GM12878 (cell line): ENCODE measurements at regions not wholly inside any gene's neighbourhood (a gene's known extent, or its start where the extent isn't known, plus 50 kb on each side); places are given as distances from the start of the nearest gene placed in this dataset.

Experiments used
- ATAC-seq: fragments of 200-7000 bp; cut with Tn5 transposase; 3 replicates; pipeline ENCODE4 v1.9.1; 2020; ENCODE audit warnings: mild to moderate bottlenecking, moderate library complexity
- BruUV-seq: library from RNA; stranded (reverse); fragments of 400-500 nt; replicated peaks from 2 replicates; lab custom pipeline; 2021; lab: Mats Ljungman, UMichigan
- CTCF ChIA-PET: fragments of 300-600 bp; sonication (Branson Sonifier 250); formaldehyde crosslinking; extraction: SDS; loops from one replicate; lab custom pipeline; 2021; ENCODE audit warnings: inconsistent platforms; lab: Yijun Ruan, JAX
- POLR2A ChIA-PET: fragments of 350-600 bp; formaldehyde crosslinking; extraction: SDS; loops from one replicate; lab custom pipeline; 2021; ENCODE audit warnings: inconsistent platforms; lab: Charles Lee
- RAD21 ChIA-PET: fragments of 300-600 bp; sonication (Branson Sonifier 250); formaldehyde crosslinking; loops from one replicate; lab custom pipeline; 2023; ENCODE audit warnings: antibody characterized with exemption; ENCODE audit not compliant: unreplicated experiment; lab: Charles Lee
- SMC1A ChIA-PET: fragments of 300-600 bp; sonication (Branson Sonifier 250); formaldehyde crosslinking; loops from one replicate; lab custom pipeline; 2023; ENCODE audit not compliant: unreplicated experiment, uncharacterized antibody; lab: Charles Lee
- DNase-seq: peaks from one replicate; pipeline ENCODE4 v3.0.0-alpha.2; 2011; ENCODE audit warnings: low read depth, low spot score
- FAIRE-seq: peaks from 3 replicates; lab custom pipeline; 2011; peaks lifted over from hg19 to GRCh38; lab: Jason Lieb, UNC
- H2AFZ ChIP-seq: 2 replicates; pipeline ENCODE4 v1.6.0; 2011; ENCODE audit warnings: low read depth, low read length, control low read depth; ENCODE audit not compliant: control insufficient read depth
- H3K27ac ChIP-seq: 2 replicates; pipeline ENCODE4 v1.5.1; 2011; ENCODE audit warnings: control low read depth; ENCODE audit not compliant: control insufficient read depth, insufficient read depth
- H3K27me3 ChIP-seq, 2 experiments: replicated peaks in 1 of 2; 2 replicates each; pipeline versions ENCODE4 v1.6.0 to v1.6.1; 2011; ENCODE audit warnings: low read length in 1 of 2; ENCODE audit not compliant: control insufficient read depth in 2 of 2, insufficient read depth in 2 of 2
- H3K36me3 ChIP-seq, 2 experiments: 2 replicates each; pipeline ENCODE4 v1.5.1; 2011; ENCODE audit warnings: low read length in 1 of 2; ENCODE audit not compliant: control insufficient read depth in 2 of 2, insufficient read depth in 2 of 2
- H3K4me1 ChIP-seq: 2 replicates; pipeline ENCODE4 v1.6.1; 2011; ENCODE audit warnings: mild to moderate bottlenecking, low read length, moderate library complexity, mixed read lengths; ENCODE audit not compliant: control insufficient read depth, insufficient read depth
- H3K4me2 ChIP-seq: 2 replicates; pipeline ENCODE4 v1.6.0; 2011; ENCODE audit warnings: control low read depth; ENCODE audit not compliant: control insufficient read depth, insufficient read depth
- H3K4me3 ChIP-seq: fragments of 200-600 bp; sonication (generic); 2 replicates; pipeline ENCODE4 v1.5.1; 2016
- H3K79me2 ChIP-seq: 2 replicates; pipeline ENCODE4 v1.6.0; 2011; ENCODE audit warnings: low read length; ENCODE audit not compliant: control insufficient read depth, insufficient read depth
- H3K9ac ChIP-seq: 2 replicates; pipeline ENCODE4 v1.8.0; 2011; ENCODE audit warnings: low read length, control low read depth, mixed read lengths; ENCODE audit not compliant: control insufficient read depth, insufficient read depth
- H3K9me3 ChIP-seq: replicated peaks from 3 replicates; pipeline ENCODE4 v1.5.1; 2011; ENCODE audit warnings: mild to moderate bottlenecking, low read length; ENCODE audit not compliant: control insufficient read depth, insufficient read depth
- H4K20me1 ChIP-seq: 2 replicates; pipeline ENCODE4 v1.6.0; 2011; ENCODE audit not compliant: control insufficient read depth, insufficient read depth
- BMI1 ChIP-seq: fragments of 450-650 bp; IDR thresholded peaks from 2 replicates; pipeline ENCODE4 v1.6.1; 2016; ENCODE audit warnings: mild to moderate bottlenecking, moderate library complexity, borderline replicate concordance
- FOS ChIP-seq: IDR thresholded peaks from 3 replicates; pipeline ENCODE4 v1.6.1; 2011; ENCODE audit warnings: borderline replicate concordance; ENCODE audit not compliant: insufficient read length; ENCODE audit errors: extremely low read depth
- GABPA ChIP-seq: IDR thresholded peaks from 2 replicates; pipeline ENCODE4 v1.6.1; 2014; ENCODE audit warnings: antibody characterized with exemption, low read depth, mild to moderate bottlenecking, inconsistent platforms
- HDAC2 ChIP-seq: fragments of 200-600 bp; sonication (generic); IDR thresholded peaks from 2 replicates; pipeline ENCODE4 v1.6.1; 2017
- HDGF ChIP-seq: fragments of 450-650 bp; IDR thresholded peaks from 2 replicates; pipeline ENCODE4 v1.6.1; 2016; ENCODE audit warnings: antibody characterized with exemption
- KDM1A ChIP-seq: fragments of 200-600 bp; sonication (generic); IDR thresholded peaks from 2 replicates; pipeline ENCODE4 v1.6.1; 2016; ENCODE audit warnings: borderline replicate concordance
- MTA3 ChIP-seq: IDR thresholded peaks from 2 replicates; pipeline ENCODE4 v1.6.1; 2012; ENCODE audit warnings: low read length, inconsistent platforms, borderline replicate concordance
- NFIC ChIP-seq: IDR thresholded peaks from 2 replicates; pipeline ENCODE4 v1.6.1; 2012; ENCODE audit warnings: low read depth, mild to moderate bottlenecking, inconsistent platforms, low read length, moderate library complexity
- TCF3 ChIP-seq: IDR thresholded peaks from 2 replicates; pipeline ENCODE4 v1.6.1; 2012; ENCODE audit warnings: low read depth, mild to moderate bottlenecking, low read length, borderline replicate concordance; ENCODE audit not compliant: insufficient read depth
- ZNF384 ChIP-seq: IDR thresholded peaks from 2 replicates; pipeline ENCODE4 v1.6.1; 2012; ENCODE audit warnings: low read depth, mild to moderate bottlenecking, low read length, improper control_type of control experiment, borderline replicate concordance
- ZSCAN29 ChIP-seq: fragments of 450-650 bp; IDR thresholded peaks from 2 replicates; pipeline ENCODE4 v1.6.1; 2017; ENCODE audit warnings: mild to moderate bottlenecking, moderate library complexity
- WGBS: methylation state at CpG from one replicate; pipeline ENCODE4 v1.1.6; 2016; ENCODE audit warnings: low lambda C conversion rate; ENCODE audit not compliant: insufficient replicate concordance, insufficient coverage; ENCODE audit errors: missing lambda C conversion rate; 5-methylcytosine and 5-hydroxymethylcytosine counted together
- in situ Hi-C: fragments of 300-500 bp; cut with MboI; formaldehyde crosslinking; loops from 9 replicates; pipeline ENCODE4 v1.14.3; 2018; ENCODE audit warnings: mixed read lengths
- intact Hi-C: fragments of 100-400 bp; cut with micrococcal nuclease; formaldehyde crosslinking; loops from one replicate; pipeline ENCODE4 v1.14.2; 2022; ENCODE audit not compliant: unreplicated experiment
- TF ChIP-seq, protein P1 (sequence below): fragments of 450-650 bp; IDR thresholded peaks from 2 replicates; pipeline ENCODE4 v1.6.1; 2017; ENCODE audit warnings: mild to moderate bottlenecking

DNA sequence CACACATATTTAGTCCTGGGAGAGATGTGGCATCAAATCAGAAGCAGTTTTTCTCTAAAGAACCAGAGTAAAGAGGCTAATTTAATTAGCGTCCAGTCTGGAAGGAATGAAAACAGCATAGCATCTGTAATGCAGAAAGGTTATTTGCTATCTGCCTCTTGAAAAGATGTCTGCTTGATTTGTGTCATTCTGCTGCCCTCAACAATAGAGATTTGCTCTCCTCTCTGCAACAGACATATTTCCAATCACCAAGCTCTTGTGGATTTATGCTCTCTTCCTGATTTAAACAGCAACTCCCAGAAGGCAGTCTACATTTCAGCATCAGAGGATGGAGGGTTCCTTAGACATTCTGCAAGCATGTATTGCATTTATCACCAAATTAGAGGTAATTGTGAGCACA lies 53.5 kb upstream of the AKAP12 start:
- ChIA-PET SMC1A (no interaction called here), POLR2A (no interaction called here), RAD21 (no interaction called here)
- no peaks in the 10 kb centered on the region for H3K36me3 ChIP-seq
- H3K27ac ChIP-seq, result no peak overlapping the region
- no peaks in the 10 kb centered on the region for H4K20me1 ChIP-seq
- ATAC-seq, result no peak
- intact Hi-C loops (no loop called here), in situ Hi-C loops (no loop called here)
- H3K27me3 ChIP-seq, result no peaks in the 10 kb centered on the region
- no peak overlapping the region for H3K4me3 ChIP-seq
- H3K9ac ChIP-seq, result no peak overlapping the region
- H3K4me1 ChIP-seq, result no peaks in the 10 kb centered on the region
- H3K9me3 ChIP-seq, result no peaks in the 10 kb centered on the region
- no peak overlapping the region for H3K4me2 ChIP-seq
- TF ChIP-seq GABPA (no peak), TCF3 (no peak), KDM1A (no peak), HDGF (no peak), HDAC2 (no peak), NFIC (no peak), MTA3 (no peak), ZNF384 (no peak), BMI1 (no peak), ZSCAN29 (no peak), FOS (no peak)
- TF ChIP-seq, protein P1, sequence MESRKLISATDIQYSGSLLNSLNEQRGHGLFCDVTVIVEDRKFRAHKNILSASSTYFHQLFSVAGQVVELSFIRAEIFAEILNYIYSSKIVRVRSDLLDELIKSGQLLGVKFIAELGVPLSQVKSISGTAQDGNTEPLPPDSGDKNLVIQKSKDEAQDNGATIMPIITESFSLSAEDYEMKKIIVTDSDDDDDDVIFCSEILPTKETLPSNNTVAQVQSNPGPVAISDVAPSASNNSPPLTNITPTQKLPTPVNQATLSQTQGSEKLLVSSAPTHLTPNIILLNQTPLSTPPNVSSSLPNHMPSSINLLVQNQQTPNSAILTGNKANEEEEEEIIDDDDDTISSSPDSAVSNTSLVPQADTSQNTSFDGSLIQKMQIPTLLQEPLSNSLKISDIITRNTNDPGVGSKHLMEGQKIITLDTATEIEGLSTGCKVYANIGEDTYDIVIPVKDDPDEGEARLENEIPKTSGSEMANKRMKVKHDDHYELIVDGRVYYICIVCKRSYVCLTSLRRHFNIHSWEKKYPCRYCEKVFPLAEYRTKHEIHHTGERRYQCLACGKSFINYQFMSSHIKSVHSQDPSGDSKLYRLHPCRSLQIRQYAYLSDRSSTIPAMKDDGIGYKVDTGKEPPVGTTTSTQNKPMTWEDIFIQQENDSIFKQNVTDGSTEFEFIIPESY, result no peak
- TF ChIP-seq, all 136 proteins: peak for 0
- 0% methylated on average over 1 of the region's 1 CpG for WGBS
- Histone ChIP-seq H2AFZ (no peak overlapping the region), H3K79me2 (no peaks in the 10 kb centered on the region)
- FAIRE-seq (no peak), DNase-seq (no peak)
- CTCF ChIA-PET, result interaction anchor here (0.6 to 1.3 kb wide), 2 partner anchors 9 to 21 kb away, joined by 3 read pairs; no protein-coding TSS in a partner anchor
- no TSS peak for BruUV-seq
